ENCODE measurements at regions not wholly inside any gene's neighbourhood (a gene's known extent, or its start where the extent isn't known, plus 50 kb on each side); places are given as distances from the start of the nearest gene placed in this dataset.
A peak's percentile ranks its signal among the peaks of the same experiment; 100 is the strongest.

GRCh38 chr5:56569076-56569475 is 246.3 kb upstream of the MAP3K1 start:
- ChIA-PET POLR2A (ENCODE audit: low non-redundant PET) (no interaction called here), CTCF (no interaction called here)
- peak; percentile 29 for DNase-seq (ENCODE audit: low spot score)
- intact Hi-C loops (cut with micrococcal nuclease; ENCODE audit: unreplicated experiment): no loop called here
- H3K4me1 ChIP-seq (ENCODE audit: insufficient read depth, low read length, poor library complexity, severe bottlenecking): no peaks in the 10 kb centered on the region
- no peak for TF ChIP-seq EZH2 (IDR thresholded peaks at IDR 0.05; ENCODE audit: borderline replicate concordance, low read depth, low read length, poor library complexity, severe bottlenecking)
- TF ChIP-seq CTCF (conservative IDR thresholded peaks at IDR 0.05; ENCODE audit: low read depth, low read length): no peak
- no peaks in the 10 kb centered on the region for H3K36me3 ChIP-seq (ENCODE audit: insufficient read depth, low read length, poor library complexity, severe bottlenecking)
- no peaks in the 10 kb centered on the region for H3K9me3 ChIP-seq (ENCODE audit: low read depth, low read length, poor library complexity, severe bottlenecking)
- H3K4me3 ChIP-seq (ENCODE audit: low read depth, low read length, poor library complexity, severe bottlenecking): no peak overlapping the region
- H3K27ac ChIP-seq (ENCODE audit: low read depth, low read length, poor library complexity, severe bottlenecking): no peak overlapping the region
- no peaks in the 10 kb centered on the region for H3K27me3 ChIP-seq (replicated peaks; ENCODE audit: insufficient read depth, low read depth, low read length, poor library complexity)
- BruUV-seq (replicated peaks): no TSS peak

GRCh38 chr5:56567278-56567677 is 248.1 kb upstream of the MAP3K1 start:
- BruUV-seq (replicated peaks): no TSS peak
- Histone ChIP-seq H3K36me3 (ENCODE audit: insufficient read depth, low read length, poor library complexity, severe bottlenecking) (no peaks in the 10 kb centered on the region), H3K27me3 (replicated peaks; ENCODE audit: insufficient read depth, low read depth, low read length, poor library complexity) (no peaks in the 10 kb centered on the region), H3K4me3 (ENCODE audit: low read depth, low read length, poor library complexity, severe bottlenecking) (no peak overlapping the region), H3K27ac (ENCODE audit: low read depth, low read length, poor library complexity, severe bottlenecking) (no peak overlapping the region), H3K4me1 (ENCODE audit: insufficient read depth, low read length, poor library complexity, severe bottlenecking) (no peaks in the 10 kb centered on the region), H3K9me3 (ENCODE audit: low read depth, low read length, poor library complexity, severe bottlenecking) (no peaks in the 10 kb centered on the region)
- POLR2A ChIA-PET (ENCODE audit: low non-redundant PET): no interaction called here
- CTCF ChIA-PET: no interaction called here
- no peak for DNase-seq (ENCODE audit: low spot score)
- TF ChIP-seq EZH2 (IDR thresholded peaks at IDR 0.05; ENCODE audit: borderline replicate concordance, low read depth, low read length, poor library complexity, severe bottlenecking) (no peak), CTCF (conservative IDR thresholded peaks at IDR 0.05; ENCODE audit: low read depth, low read length) (no peak)
- intact Hi-C loops (cut with micrococcal nuclease; ENCODE audit: unreplicated experiment): no loop called here

GRCh38 chr5:56566374-56567249 is 248.7 kb upstream of the MAP3K1 start:
- TF ChIP-seq EZH2 (IDR thresholded peaks at IDR 0.05; ENCODE audit: borderline replicate concordance, low read depth, low read length, poor library complexity, severe bottlenecking) (no peak), CTCF (conservative IDR thresholded peaks at IDR 0.05; ENCODE audit: low read depth, low read length) (no peak)
- CTCF ChIA-PET: no interaction called here
- BruUV-seq (replicated peaks): no TSS peak
- intact Hi-C loops (cut with micrococcal nuclease; ENCODE audit: unreplicated experiment): no loop called here
- no peaks in the 10 kb centered on the region for H3K27me3 ChIP-seq (replicated peaks; ENCODE audit: insufficient read depth, low read depth, low read length, poor library complexity)
- DNase-seq (ENCODE audit: low spot score): no peak
- no peaks in the 10 kb centered on the region for H3K9me3 ChIP-seq (ENCODE audit: low read depth, low read length, poor library complexity, severe bottlenecking)
- no peak overlapping the region for H3K27ac ChIP-seq (ENCODE audit: low read depth, low read length, poor library complexity, severe bottlenecking)
- no peaks in the 10 kb centered on the region for H3K4me1 ChIP-seq (ENCODE audit: insufficient read depth, low read length, poor library complexity, severe bottlenecking)
- POLR2A ChIA-PET (ENCODE audit: low non-redundant PET): no interaction called here
- H3K36me3 ChIP-seq (ENCODE audit: insufficient read depth, low read length, poor library complexity, severe bottlenecking): no peaks in the 10 kb centered on the region
- no peak overlapping the region for H3K4me3 ChIP-seq (ENCODE audit: low read depth, low read length, poor library complexity, severe bottlenecking)
